GM19468 (cell line): ENCODE measurements at regions not wholly inside any gene's neighbourhood (a gene's known extent, or its start where the extent isn't known, plus 50 kb on each side); places are given as distances from the start of the nearest gene placed in this dataset.

Experiments
- ATAC-seq: cut with Tn5 transposase; IDR thresholded peaks from one replicate; pipeline ENCODE4 v1.9.1; 2021; ENCODE audit warnings: mild to moderate bottlenecking, moderate library complexity, moderate number of reproducible peaks; ENCODE audit not compliant: unreplicated experiment; ENCODE audit errors: extremely low read depth

GRCh38 chr6:104623052-104623690, 236.5 kb downstream of the HACE1 start:
- no peak for ATAC-seq

GRCh38 chr6:104621396-104621795, 238.3 kb downstream of the HACE1 start:
- ATAC-seq: no peak

GRCh38 chr6:104617591-104617990, 242.1 kb downstream of the HACE1 start:
- no peak for ATAC-seq

GRCh38 chr6:104614394-104614793, 245.3 kb downstream of the HACE1 start:
- no peak for ATAC-seq

GRCh38 chr6:104613416-104614001, 246.2 kb downstream of the HACE1 start:
- ATAC-seq: no peak

GRCh38 chr6:104612541-104612940, 247.2 kb downstream of the HACE1 start:
- no peak for ATAC-seq

- no peak for ATAC-seq
Observed at GRCh38 chr6:104608101-104608500, 251.6 kb downstream of the HACE1 start.

GRCh38 chr6:104607501-104607900, 252.2 kb downstream of the HACE1 start:
- ATAC-seq: no peak

GRCh38 chr6:104606361-104606760, 253.4 kb downstream of the HACE1 start:
- no peak for ATAC-seq

- ATAC-seq: no peak
Observed at GRCh38 chr6:104604685-104605084, 255.0 kb downstream of the HACE1 start.

GRCh38 chr6:104603108-104603745, 256.5 kb downstream of the HACE1 start:
- ATAC-seq: no peak

- ATAC-seq: no peak
Observed at GRCh38 chr6:104601721-104602120, 258.0 kb downstream of the HACE1 start.

GRCh38 chr6:104601131-104601651, 258.5 kb downstream of the HACE1 start:
- ATAC-seq: no peak

GRCh38 chr6:104600639-104600931, 259.1 kb downstream of the HACE1 start:
- ATAC-seq: no peak

- no peak for ATAC-seq
Observed at GRCh38 chr6:104599821-104600638, 259.7 kb downstream of the HACE1 start.

GRCh38 chr6:104597541-104598050, 262.1 kb downstream of the HACE1 start:
- no peak for ATAC-seq

- ATAC-seq: no peak
Observed at GRCh38 chr6:104596091-104596490, 263.6 kb downstream of the HACE1 start.

- ATAC-seq: no peak
Observed at GRCh38 chr6:104595311-104595820, 264.4 kb downstream of the HACE1 start.

- ATAC-seq: no peak
Observed at GRCh38 chr6:104591573-104592334, 268.0 kb downstream of the HACE1 start.

- no peak for ATAC-seq
Observed at GRCh38 chr6:104589940-104590339, 269.8 kb downstream of the HACE1 start.
